ENCODE measurements at regions not wholly inside any gene's neighbourhood (a gene's known extent, or its start where the extent isn't known, plus 50 kb on each side); places are given as distances from the start of the nearest gene placed in this dataset.

- no peak for DNase-seq
- Histone ChIP-seq H4K20me1 (ENCODE audit: insufficient read depth) (no peaks in the 10 kb centered on the region), H3K27ac (ENCODE audit: low read depth in 2 of 2, low read length in 1 of 2) (no peak overlapping the region), H3K27me3 (ENCODE audit: insufficient read depth) (no peaks in the 10 kb centered on the region), H2AFZ (ENCODE audit: low read depth) (no peak overlapping the region), H3K4me3 (ENCODE audit: low read depth in 2 of 2, low read length in 1 of 2) (no peak overlapping the region), H3K79me2 (ENCODE audit: insufficient read depth) (no peaks in the 10 kb centered on the region), H3K4me2 (no peak overlapping the region), H3K9me2 (no peaks in the 10 kb centered on the region), H3K9me3 (no peaks in the 10 kb centered on the region), H3F3A (replicated peaks; ENCODE audit: insufficient read depth) (no peaks in the 10 kb centered on the region), H3K9ac (no peak overlapping the region), H3K4me1 (ENCODE audit: control insufficient read depth in 1 of 2, insufficient read depth in 2 of 2, low read depth in 1 of 2, low read length in 1 of 2) (no peaks in the 10 kb centered on the region), H3K36me3 (replicated peaks in 1 of 2; ENCODE audit: control insufficient read depth in 1 of 2, insufficient read depth in 2 of 2, low read length in 1 of 2) (no peaks in the 10 kb centered on the region)
- POLR2A ChIA-PET: no interaction called here
- CTCF ChIA-PET: interaction anchor here (0.7 kb wide), 1 partner anchor 11 kb away, joined by 3 read pairs; no protein-coding TSS in a partner anchor
- WGBS (ENCODE audit: low lambda C conversion rate): 54% methylated on average over 4 of the region's 4 CpGs
- TF ChIP-seq TAF1 (IDR thresholded peaks at IDR 0.05; ENCODE audit: borderline replicate concordance, low read depth, low read length): no peak
- TF ChIP-seq SIN3A (IDR thresholded peaks at IDR 0.05; ENCODE audit: borderline replicate concordance, low read depth, low read length): no peak
- no peak for TF ChIP-seq RXRA (IDR thresholded peaks at IDR 0.05; ENCODE audit: borderline replicate concordance, low read depth)
- TF ChIP-seq FOSL2 (IDR thresholded peaks at IDR 0.05; ENCODE audit: borderline replicate concordance, low read depth): no peak
- TF ChIP-seq MAX (IDR thresholded peaks at IDR 0.05; ENCODE audit: low read depth): no peak
- TF ChIP-seq RFX5 (IDR thresholded peaks at IDR 0.05; ENCODE audit: low read length): no peak
- TF ChIP-seq SMC3 (IDR thresholded peaks at IDR 0.05; ENCODE audit: low read depth, low read length): no peak
- TF ChIP-seq IRF3 (IDR thresholded peaks at IDR 0.05; ENCODE audit: low read depth, low read length): no peak
- no peak for TF ChIP-seq TEAD4 (IDR thresholded peaks at IDR 0.05; ENCODE audit: borderline replicate concordance, insufficient read depth)
- no peak for TF ChIP-seq PBX3 (IDR thresholded peaks at IDR 0.05)
- no peak for TF ChIP-seq FOXJ3 (CRISPR knock-in tag; IDR thresholded peaks at IDR 0.05)
- TF ChIP-seq RAD21 (IDR thresholded peaks at IDR 0.05; ENCODE audit: low read length): no peak
- no peak for TF ChIP-seq TCF12 (IDR thresholded peaks at IDR 0.05)
- no peak for TF ChIP-seq FOXM1 (IDR thresholded peaks at IDR 0.05; ENCODE audit: low read depth)
- no peak for TF ChIP-seq POLR2AphosphoS5 (IDR thresholded peaks at IDR 0.05; ENCODE audit: low read depth, low read length)
- no peak for TF ChIP-seq CHD2 (IDR thresholded peaks at IDR 0.05; ENCODE audit: low read length, partially characterized antibody)
- TF ChIP-seq NFIC (IDR thresholded peaks at IDR 0.05; ENCODE audit: borderline replicate concordance): no peak
- no peak for TF ChIP-seq REST (IDR thresholded peaks at IDR 0.05; ENCODE audit: low read depth, low read length)
- TF ChIP-seq EP300 (IDR thresholded peaks at IDR 0.05; ENCODE audit: borderline replicate concordance in 1 of 2, low read depth in 1 of 2, low read length in 1 of 2): no peak
These were observed 111.8 kb upstream of the CAB39 start for GRCh38 chr2:230600881-230601280.
